ENCODE measurements at regions not wholly inside any gene's neighbourhood (a gene's known extent, or its start where the extent isn't known, plus 50 kb on each side); places are given as distances from the start of the nearest gene placed in this dataset.

DNA sequence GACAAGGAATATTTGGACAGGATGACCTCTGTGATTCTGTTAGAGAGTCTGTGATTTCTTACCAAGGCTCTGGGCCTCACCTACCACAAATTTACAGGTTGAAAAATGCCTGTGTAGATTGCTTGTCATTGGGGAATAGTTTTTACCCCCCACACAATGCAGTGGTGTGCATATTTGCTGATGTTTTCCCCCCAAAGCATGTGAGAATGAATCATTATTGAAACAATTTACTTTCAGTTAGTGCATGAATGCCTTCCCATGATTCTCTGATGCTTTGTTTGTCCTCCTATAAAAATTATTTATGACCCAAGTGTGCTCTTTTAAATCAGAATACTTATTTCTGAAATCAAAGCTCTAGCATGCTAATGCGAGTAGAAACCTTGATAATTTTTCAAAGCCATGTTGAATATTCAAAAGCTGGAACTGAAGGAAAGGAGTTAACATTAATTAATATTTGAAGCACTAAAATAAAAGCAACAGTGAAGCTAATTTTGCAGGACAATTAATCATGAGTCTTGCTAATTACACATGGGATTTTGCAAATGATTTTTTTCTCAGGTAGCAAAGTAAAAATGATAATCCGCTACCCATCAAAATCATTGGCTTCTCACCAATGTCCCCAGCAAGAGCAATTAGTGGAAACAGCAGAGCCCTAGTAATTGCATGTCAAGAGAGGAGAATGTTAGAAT lies 361.2 kb upstream of the HNRNPA3 start:
- no peak for DNase-seq (ENCODE audit: low spot score)
- H3K27ac ChIP-seq (ENCODE audit: poor library complexity, severe bottlenecking) = no peak overlapping the region

DNA sequence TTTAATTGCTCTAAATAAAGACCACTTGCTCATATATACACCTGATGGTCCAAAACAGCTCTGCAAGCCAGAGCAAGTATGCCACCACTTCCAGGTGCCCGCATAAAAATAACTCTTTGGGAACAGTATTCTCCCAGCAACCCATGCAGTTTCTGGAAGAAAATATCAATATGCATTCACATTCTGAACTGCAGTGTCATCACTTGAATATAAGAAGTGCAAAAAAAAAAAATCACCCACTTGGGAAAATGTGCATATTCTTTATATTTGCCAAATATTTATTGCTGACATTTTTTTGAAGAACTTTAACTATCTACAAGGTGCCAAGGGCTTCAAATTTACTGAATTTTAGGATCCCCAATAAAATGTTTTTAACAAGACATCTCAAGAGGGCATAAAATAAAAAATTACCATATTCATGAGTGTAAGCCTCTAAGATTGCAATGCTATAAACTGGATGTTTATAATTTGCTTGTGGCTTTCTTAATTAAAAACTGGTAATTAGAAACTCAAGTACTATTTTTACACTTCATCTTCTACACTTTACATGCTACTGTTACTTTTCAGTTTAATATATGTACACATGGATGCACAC lies 360.6 kb upstream of the HNRNPA3 start:
- no peak for ATAC-seq (ENCODE audit: low read depth)
- TF ChIP-seq, protein P1, sequence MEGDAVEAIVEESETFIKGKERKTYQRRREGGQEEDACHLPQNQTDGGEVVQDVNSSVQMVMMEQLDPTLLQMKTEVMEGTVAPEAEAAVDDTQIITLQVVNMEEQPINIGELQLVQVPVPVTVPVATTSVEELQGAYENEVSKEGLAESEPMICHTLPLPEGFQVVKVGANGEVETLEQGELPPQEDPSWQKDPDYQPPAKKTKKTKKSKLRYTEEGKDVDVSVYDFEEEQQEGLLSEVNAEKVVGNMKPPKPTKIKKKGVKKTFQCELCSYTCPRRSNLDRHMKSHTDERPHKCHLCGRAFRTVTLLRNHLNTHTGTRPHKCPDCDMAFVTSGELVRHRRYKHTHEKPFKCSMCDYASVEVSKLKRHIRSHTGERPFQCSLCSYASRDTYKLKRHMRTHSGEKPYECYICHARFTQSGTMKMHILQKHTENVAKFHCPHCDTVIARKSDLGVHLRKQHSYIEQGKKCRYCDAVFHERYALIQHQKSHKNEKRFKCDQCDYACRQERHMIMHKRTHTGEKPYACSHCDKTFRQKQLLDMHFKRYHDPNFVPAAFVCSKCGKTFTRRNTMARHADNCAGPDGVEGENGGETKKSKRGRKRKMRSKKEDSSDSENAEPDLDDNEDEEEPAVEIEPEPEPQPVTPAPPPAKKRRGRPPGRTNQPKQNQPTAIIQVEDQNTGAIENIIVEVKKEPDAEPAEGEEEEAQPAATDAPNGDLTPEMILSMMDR (IDR thresholded peaks at IDR 0.05; ENCODE audit: poor library complexity, severe bottlenecking) = no peak
- H3K36me3 ChIP-seq (ENCODE audit: low read depth) = no peaks in the 10 kb centered on the region

More for the DNA sequence above, 361.2 kb upstream of the HNRNPA3 start:
- H3K9me3 ChIP-seq (ENCODE audit: severe bottlenecking) = no peaks in the 10 kb centered on the region
- no peak overlapping the region for H3K4me3 ChIP-seq (ENCODE audit: severe bottlenecking)
- H3K27me3 ChIP-seq (ENCODE audit: insufficient read depth, poor library complexity, severe bottlenecking) = no peaks in the 10 kb centered on the region
- TF ChIP-seq, protein P1 (IDR thresholded peaks at IDR 0.05; ENCODE audit: poor library complexity, severe bottlenecking) = no peak
- no peaks in the 10 kb centered on the region for H3K36me3 ChIP-seq (ENCODE audit: low read depth)
- no peak for ATAC-seq (ENCODE audit: low read depth)
- no peaks in the 10 kb centered on the region for H3K4me1 ChIP-seq (ENCODE audit: insufficient read depth, poor library complexity, severe bottlenecking)

DNA sequence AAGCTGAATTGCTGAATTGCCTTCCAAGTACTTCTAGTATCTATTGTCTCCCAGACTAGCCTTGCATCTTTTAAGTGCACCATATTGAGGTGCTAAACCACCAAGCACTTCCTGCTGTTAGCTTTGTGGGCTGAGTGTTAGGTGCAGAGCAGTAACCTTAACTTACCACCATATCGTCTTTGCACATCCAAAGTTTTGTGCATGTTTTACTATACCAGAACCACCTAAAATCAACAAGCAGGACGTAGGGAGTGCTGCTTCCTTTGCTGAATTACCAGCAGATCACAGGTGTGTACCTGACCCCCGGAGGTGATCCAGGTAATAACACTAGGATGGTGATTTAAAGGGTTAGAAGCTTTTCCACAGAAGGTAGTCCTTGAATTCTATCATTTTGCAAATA lies 359.9 kb upstream of the HNRNPA3 start:
- Histone ChIP-seq H3K27me3 (ENCODE audit: insufficient read depth, poor library complexity, severe bottlenecking) (no peaks in the 10 kb centered on the region), H3K36me3 (ENCODE audit: low read depth) (no peaks in the 10 kb centered on the region), H3K4me3 (ENCODE audit: severe bottlenecking) (no peak overlapping the region), H3K4me1 (ENCODE audit: insufficient read depth, poor library complexity, severe bottlenecking) (no peaks in the 10 kb centered on the region), H3K9me3 (ENCODE audit: severe bottlenecking) (no peaks in the 10 kb centered on the region), H3K27ac (ENCODE audit: poor library complexity, severe bottlenecking) (no peak overlapping the region)
- no peak for ATAC-seq (ENCODE audit: low read depth)
- TF ChIP-seq, protein P1 (IDR thresholded peaks at IDR 0.05; ENCODE audit: poor library complexity, severe bottlenecking) = no peak
- no peak for DNase-seq (ENCODE audit: low spot score)

More for the DNA sequence above, 360.6 kb upstream of the HNRNPA3 start:
- Histone ChIP-seq H3K9me3 (ENCODE audit: severe bottlenecking) (no peaks in the 10 kb centered on the region), H3K4me1 (ENCODE audit: insufficient read depth, poor library complexity, severe bottlenecking) (no peaks in the 10 kb centered on the region), H3K27ac (ENCODE audit: poor library complexity, severe bottlenecking) (no peak overlapping the region), H3K27me3 (ENCODE audit: insufficient read depth, poor library complexity, severe bottlenecking) (no peaks in the 10 kb centered on the region), H3K4me3 (ENCODE audit: severe bottlenecking) (no peak overlapping the region)
- no peak for DNase-seq (ENCODE audit: low spot score)

DNA sequence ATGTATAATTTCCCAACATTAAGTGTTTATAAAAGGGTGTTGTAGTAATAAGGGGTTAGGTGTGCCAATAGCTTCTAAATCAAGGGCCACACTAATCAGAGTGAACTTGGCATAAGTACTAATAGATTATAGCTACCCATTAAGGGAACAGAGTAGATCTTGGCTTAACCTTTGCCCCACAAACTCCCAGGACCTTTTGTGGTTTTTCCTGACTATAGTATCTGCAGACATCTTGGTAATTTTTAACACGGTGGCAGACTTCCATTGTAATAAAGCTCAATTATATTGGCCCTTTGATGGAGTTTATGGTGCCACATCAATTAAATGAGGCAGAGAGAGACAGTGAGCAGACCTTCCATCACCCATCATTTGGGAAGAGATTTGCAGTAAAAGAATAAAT lies 358.5 kb upstream of the HNRNPA3 start:
- H3K4me3 ChIP-seq (ENCODE audit: severe bottlenecking) = no peak overlapping the region
- TF ChIP-seq, protein P1 (IDR thresholded peaks at IDR 0.05; ENCODE audit: poor library complexity, severe bottlenecking) = no peak
- ATAC-seq (ENCODE audit: low read depth) (no peak), DNase-seq (ENCODE audit: low spot score) (no peak)
- H3K9me3 ChIP-seq (ENCODE audit: severe bottlenecking) = no peaks in the 10 kb centered on the region
- H3K4me1 ChIP-seq (ENCODE audit: insufficient read depth, poor library complexity, severe bottlenecking) = no peaks in the 10 kb centered on the region
- H3K27me3 ChIP-seq (ENCODE audit: insufficient read depth, poor library complexity, severe bottlenecking) = peaks cover 3% of the 10 kb centered on the region
- no peaks in the 10 kb centered on the region for H3K36me3 ChIP-seq (ENCODE audit: low read depth)
- H3K27ac ChIP-seq (ENCODE audit: poor library complexity, severe bottlenecking) = no peak overlapping the region

DNA sequence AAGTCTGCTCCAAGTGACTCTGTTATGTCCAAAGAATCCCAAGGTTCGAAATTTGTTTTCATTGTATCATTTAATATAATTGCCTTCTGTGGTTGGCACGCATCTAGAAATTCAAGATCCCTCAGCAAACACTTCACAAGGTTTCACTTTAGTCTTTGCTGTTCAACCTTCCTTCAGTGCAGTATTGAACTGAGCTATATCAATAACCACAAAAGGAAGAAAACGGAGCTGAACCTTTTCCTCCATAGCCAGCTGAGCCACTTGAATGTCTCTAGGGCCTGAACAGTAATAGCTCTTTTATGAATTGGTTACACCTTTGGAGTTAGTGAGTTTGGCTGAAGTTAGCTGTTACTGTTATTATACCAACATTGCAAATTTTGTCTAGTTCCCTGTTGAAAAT lies 357.7 kb upstream of the HNRNPA3 start:
- H3K9me3 ChIP-seq (ENCODE audit: severe bottlenecking) = no peaks in the 10 kb centered on the region
- no peak overlapping the region for H3K27ac ChIP-seq (ENCODE audit: poor library complexity, severe bottlenecking)
- no peaks in the 10 kb centered on the region for H3K36me3 ChIP-seq (ENCODE audit: low read depth)
- peaks cover 3% of the 10 kb centered on the region for H3K27me3 ChIP-seq (ENCODE audit: insufficient read depth, poor library complexity, severe bottlenecking)
- no peak for ATAC-seq (ENCODE audit: low read depth)
- no peaks in the 10 kb centered on the region for H3K4me1 ChIP-seq (ENCODE audit: insufficient read depth, poor library complexity, severe bottlenecking)
- no peak for DNase-seq (ENCODE audit: low spot score)
- no peak overlapping the region for H3K4me3 ChIP-seq (ENCODE audit: severe bottlenecking)
- TF ChIP-seq, protein P1 (IDR thresholded peaks at IDR 0.05; ENCODE audit: poor library complexity, severe bottlenecking) = no peak

Data from RWPE2 (cell line).